ENCODE measurements at regions not wholly inside any gene's neighbourhood (a gene's known extent, or its start where the extent isn't known, plus 50 kb on each side); places are given as distances from the start of the nearest gene placed in this dataset.

- ATAC-seq: no peak
- TF ChIP-seq ISL1 (CRISPR knock-in tag; IDR thresholded peaks at IDR 0.05): no peak
- TF ChIP-seq ARNTL (CRISPR knock-in tag; IDR thresholded peaks at IDR 0.05; ENCODE audit: borderline replicate concordance, low read depth): no peak
- TF ChIP-seq ZFP30 (CRISPR knock-in tag; IDR thresholded peaks at IDR 0.05): no peak
- no peak for TF ChIP-seq GLIS3 (CRISPR knock-in tag; IDR thresholded peaks at IDR 0.05)
- no peak for TF ChIP-seq PPARA (CRISPR knock-in tag; IDR thresholded peaks at IDR 0.05; ENCODE audit: borderline replicate concordance)
- TF ChIP-seq CSRNP3 (CRISPR knock-in tag; IDR thresholded peaks at IDR 0.05): no peak
- no peak for TF ChIP-seq SNAI2 (CRISPR knock-in tag; IDR thresholded peaks at IDR 0.05)
- TF ChIP-seq OSR1 (CRISPR knock-in tag; IDR thresholded peaks at IDR 0.05): no peak
- TF ChIP-seq ZNF70 (CRISPR knock-in tag; IDR thresholded peaks at IDR 0.05): no peak
- TF ChIP-seq ZC3H10 (CRISPR knock-in tag; IDR thresholded peaks at IDR 0.05): no peak
- no peak for TF ChIP-seq ZFP3 (CRISPR knock-in tag; IDR thresholded peaks at IDR 0.05)
- TF ChIP-seq CREB5 (CRISPR knock-in tag; IDR thresholded peaks at IDR 0.05; ENCODE audit: low read depth): no peak
Observed at GRCh38 chr10:123236126-123236525, 81.9 kb downstream of the BUB3 start.

- ATAC-seq: no peak
- TF ChIP-seq PATZ1 (CRISPR knock-in tag; IDR thresholded peaks at IDR 0.05; ENCODE audit: borderline replicate concordance): no peak
- TF ChIP-seq CSRNP3 (CRISPR knock-in tag; IDR thresholded peaks at IDR 0.05): no peak
- TF ChIP-seq POU6F1 (CRISPR knock-in tag; IDR thresholded peaks at IDR 0.05; ENCODE audit: borderline replicate concordance, low read depth): no peak
- TF ChIP-seq CREB5 (CRISPR knock-in tag; IDR thresholded peaks at IDR 0.05; ENCODE audit: low read depth): no peak
- no peak for TF ChIP-seq ARNTL (CRISPR knock-in tag; IDR thresholded peaks at IDR 0.05; ENCODE audit: borderline replicate concordance, low read depth)
- no peak for TF ChIP-seq TOX (CRISPR knock-in tag; IDR thresholded peaks at IDR 0.05; ENCODE audit: borderline replicate concordance)
- no peak for TF ChIP-seq RARB (CRISPR knock-in tag; IDR thresholded peaks at IDR 0.05)
Observed at GRCh38 chr10:123240250-123240649, 86.0 kb downstream of the BUB3 start.

- TF ChIP-seq TOX (CRISPR knock-in tag; IDR thresholded peaks at IDR 0.05; ENCODE audit: borderline replicate concordance) (no peak), PATZ1 (CRISPR knock-in tag; IDR thresholded peaks at IDR 0.05; ENCODE audit: borderline replicate concordance) (no peak), CREB5 (CRISPR knock-in tag; IDR thresholded peaks at IDR 0.05; ENCODE audit: low read depth) (no peak), GLIS3 (CRISPR knock-in tag; IDR thresholded peaks at IDR 0.05) (no peak), RARB (CRISPR knock-in tag; IDR thresholded peaks at IDR 0.05) (no peak), SNAI2 (CRISPR knock-in tag; IDR thresholded peaks at IDR 0.05) (no peak), TSHZ2 (CRISPR knock-in tag; IDR thresholded peaks at IDR 0.05) (no peak)
- ATAC-seq: no peak
Observed at GRCh38 chr10:123240776-123241175, 86.6 kb downstream of the BUB3 start.

All from SK-N-SH treated with all-trans-retinoic acid at 6 μM for 48 hours (cell line).